GM12878 (cell line): ENCODE measurements at regions not wholly inside any gene's neighbourhood (a gene's known extent, or its start where the extent isn't known, plus 50 kb on each side); places are given as distances from the start of the nearest gene placed in this dataset.

ENCODE experiments used
- ASH2L ChIP-seq: fragments of 300-600, 200-600 bp; sonication (generic); IDR thresholded peaks from 2 replicates; pipeline ENCODE4 v1.6.1; 2017; ENCODE audit warnings: low read depth, mild to moderate bottlenecking, borderline replicate concordance
- ATF2 ChIP-seq: IDR thresholded peaks from 2 replicates; pipeline ENCODE4 v1.6.1; 2012; ENCODE audit warnings: low read length, inconsistent platforms
- CREM ChIP-seq: IDR thresholded peaks from 2 replicates; pipeline ENCODE4 v1.6.1; 2014; ENCODE audit warnings: antibody characterized with exemption, low read depth
- EZH2 ChIP-seq: IDR thresholded peaks from 2 replicates; pipeline ENCODE4 v1.6.1; 2012; ENCODE audit warnings: low read depth, mild to moderate bottlenecking, control low read depth, inconsistent platforms, low read length, borderline replicate concordance; ENCODE audit not compliant: control insufficient read depth
- FOXM1 ChIP-seq: IDR thresholded peaks from 2 replicates; pipeline ENCODE4 v1.6.1; 2012; ENCODE audit warnings: low read depth, mild to moderate bottlenecking, inconsistent platforms, low read length, moderate library complexity
- HDAC6 ChIP-seq: fragments of 200-600 bp; sonication (generic); IDR thresholded peaks from one replicate; pipeline ENCODE4 v1.8.0; 2017; ENCODE audit warnings: antibody characterized with exemption; ENCODE audit not compliant: unreplicated experiment
- JUNB ChIP-seq: IDR thresholded peaks from 2 replicates; pipeline ENCODE4 v1.6.1; 2016; ENCODE audit warnings: antibody characterized with exemption, mild to moderate bottlenecking
- MEF2A ChIP-seq: IDR thresholded peaks from 2 replicates; pipeline ENCODE4 v1.6.1; 2011; ENCODE audit warnings: low read depth, mild to moderate bottlenecking, low read length, moderate library complexity; ENCODE audit not compliant: insufficient read depth
- PAX8 ChIP-seq: fragments of 450-650 bp; IDR thresholded peaks from 2 replicates; pipeline ENCODE4 v1.6.1; 2017; ENCODE audit warnings: mild to moderate bottlenecking, moderate library complexity
- SMAD1 ChIP-seq: fragments of 450-650 bp; IDR thresholded peaks from 2 replicates; pipeline ENCODE4 v1.6.1; 2018; ENCODE audit warnings: mild to moderate bottlenecking, low read depth; ENCODE audit not compliant: partially characterized antibody
- SP1 ChIP-seq: IDR thresholded peaks from one replicate; pipeline ENCODE4 v1.6.1; 2011; ENCODE audit warnings: low read depth, low read length
- STAT1 ChIP-seq: fragments of 450-650 bp; conservative IDR thresholded peaks from 2 replicates; pipeline ENCODE4 v1.6.1; 2014; ENCODE audit warnings: antibody characterized with exemption, mild to moderate bottlenecking
- ZNF592 ChIP-seq: fragments of 450-650 bp; IDR thresholded peaks from 2 replicates; pipeline ENCODE4 v1.6.1; 2017; ENCODE audit warnings: mild to moderate bottlenecking, moderate library complexity
- TF ChIP-seq, protein P1 (sequence below): fragments of 450-650 bp; IDR thresholded peaks from 2 replicates; pipeline ENCODE4 v1.6.1; 2017; ENCODE audit warnings: borderline replicate concordance
- TF ChIP-seq, protein P2 (sequence below): fragments of 450-650 bp; IDR thresholded peaks from 2 replicates; pipeline ENCODE4 v1.6.1; 2017; ENCODE audit warnings: mild to moderate bottlenecking

GRCh38 chr5:89930591-89931392 is 478.8 kb downstream of the CETN3 start (continued):
- TF ChIP-seq ZNF592 (no peak), CREM (peak; percentile 78), HDAC6 (no peak), SMAD1 (no peak), MEF2A (peak; percentile 98), STAT1 (no peak), FOXM1 (peak; percentile 90), SP1 (peak; percentile 31), PAX8 (no peak), EZH2 (no peak), JUNB (peak; percentile 93), ATF2 (peak; percentile 92), ASH2L (0 out of 2 replicates have a peak, but pooled peaks have one; percentile 49)
- TF ChIP-seq, protein P1, sequence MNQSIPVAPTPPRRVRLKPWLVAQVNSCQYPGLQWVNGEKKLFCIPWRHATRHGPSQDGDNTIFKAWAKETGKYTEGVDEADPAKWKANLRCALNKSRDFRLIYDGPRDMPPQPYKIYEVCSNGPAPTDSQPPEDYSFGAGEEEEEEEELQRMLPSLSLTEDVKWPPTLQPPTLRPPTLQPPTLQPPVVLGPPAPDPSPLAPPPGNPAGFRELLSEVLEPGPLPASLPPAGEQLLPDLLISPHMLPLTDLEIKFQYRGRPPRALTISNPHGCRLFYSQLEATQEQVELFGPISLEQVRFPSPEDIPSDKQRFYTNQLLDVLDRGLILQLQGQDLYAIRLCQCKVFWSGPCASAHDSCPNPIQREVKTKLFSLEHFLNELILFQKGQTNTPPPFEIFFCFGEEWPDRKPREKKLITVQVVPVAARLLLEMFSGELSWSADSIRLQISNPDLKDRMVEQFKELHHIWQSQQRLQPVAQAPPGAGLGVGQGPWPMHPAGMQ, result no peak
- TF ChIP-seq, protein P2, sequence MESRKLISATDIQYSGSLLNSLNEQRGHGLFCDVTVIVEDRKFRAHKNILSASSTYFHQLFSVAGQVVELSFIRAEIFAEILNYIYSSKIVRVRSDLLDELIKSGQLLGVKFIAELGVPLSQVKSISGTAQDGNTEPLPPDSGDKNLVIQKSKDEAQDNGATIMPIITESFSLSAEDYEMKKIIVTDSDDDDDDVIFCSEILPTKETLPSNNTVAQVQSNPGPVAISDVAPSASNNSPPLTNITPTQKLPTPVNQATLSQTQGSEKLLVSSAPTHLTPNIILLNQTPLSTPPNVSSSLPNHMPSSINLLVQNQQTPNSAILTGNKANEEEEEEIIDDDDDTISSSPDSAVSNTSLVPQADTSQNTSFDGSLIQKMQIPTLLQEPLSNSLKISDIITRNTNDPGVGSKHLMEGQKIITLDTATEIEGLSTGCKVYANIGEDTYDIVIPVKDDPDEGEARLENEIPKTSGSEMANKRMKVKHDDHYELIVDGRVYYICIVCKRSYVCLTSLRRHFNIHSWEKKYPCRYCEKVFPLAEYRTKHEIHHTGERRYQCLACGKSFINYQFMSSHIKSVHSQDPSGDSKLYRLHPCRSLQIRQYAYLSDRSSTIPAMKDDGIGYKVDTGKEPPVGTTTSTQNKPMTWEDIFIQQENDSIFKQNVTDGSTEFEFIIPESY, result no peak
